ENCODE measurements at regions not wholly inside any gene's neighbourhood (a gene's known extent, or its start where the extent isn't known, plus 50 kb on each side); places are given as distances from the start of the nearest gene placed in this dataset.

DNA sequence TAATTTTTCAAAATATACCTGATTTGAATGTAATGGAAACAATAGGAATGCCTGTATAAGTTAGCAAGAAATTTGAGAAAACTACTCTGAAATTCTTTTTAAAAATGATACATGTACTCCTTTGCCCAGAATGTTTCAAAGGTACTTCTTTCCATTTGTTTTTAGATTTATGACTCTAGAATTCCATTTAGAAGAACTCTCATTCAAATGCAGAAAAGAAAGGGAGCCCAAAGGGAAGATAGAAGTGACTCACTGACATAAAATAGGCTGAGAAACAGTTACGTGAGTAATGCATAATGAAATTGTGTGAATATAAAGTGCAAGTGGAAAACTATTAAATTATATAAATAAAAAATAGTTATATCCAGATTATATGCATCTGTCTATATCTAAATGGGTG is 926.3 kb downstream of the TAF11L14 start:
- no peak overlapping the region for H3K4me3 ChIP-seq (ENCODE audit: low read depth, low read length)
- TF ChIP-seq ZNF341 (tag by site-specific recombination; IDR thresholded peaks at IDR 0.05; ENCODE audit: low read depth) (no peak), BCL11B (tag by site-specific recombination; IDR thresholded peaks at IDR 0.05; ENCODE audit: low read depth) (no peak), ZNF560 (tag by site-specific recombination; IDR thresholded peaks at IDR 0.05; ENCODE audit: borderline replicate concordance) (no peak), ZNF169 (tag by site-specific recombination; IDR thresholded peaks at IDR 0.05) (no peak), ZNF529 (tag by site-specific recombination; IDR thresholded peaks at IDR 0.05; ENCODE audit: insufficient replicate concordance) (no peak), ZNF610 (tag by site-specific recombination; IDR thresholded peaks at IDR 0.05; ENCODE audit: borderline replicate concordance) (no peak), ZNF600 (tag by site-specific recombination; IDR thresholded peaks at IDR 0.05) (no peak), ZNF623 (tag by site-specific recombination; IDR thresholded peaks at IDR 0.05) (no peak), SETDB1 (IDR thresholded peaks at IDR 0.05; ENCODE audit: insufficient read length, low read length) (no peak), ZNF140 (tag by site-specific recombination; IDR thresholded peaks at IDR 0.05) (no peak), ZNF274 (IDR thresholded peaks at IDR 0.05; ENCODE audit: low read length) (no peak), ZNF274 (tag by site-specific recombination; IDR thresholded peaks at IDR 0.05; ENCODE audit: borderline replicate concordance) (no peak), ZNF121 (tag by site-specific recombination; IDR thresholded peaks at IDR 0.05) (no peak), ZNF677 (tag by site-specific recombination; IDR thresholded peaks at IDR 0.05) (no peak), ZNF843 (tag by site-specific recombination; IDR thresholded peaks at IDR 0.05) (no peak), ZNF350 (tag by site-specific recombination; IDR thresholded peaks at IDR 0.05) (no peak)
- TF ChIP-seq, protein P1, sequence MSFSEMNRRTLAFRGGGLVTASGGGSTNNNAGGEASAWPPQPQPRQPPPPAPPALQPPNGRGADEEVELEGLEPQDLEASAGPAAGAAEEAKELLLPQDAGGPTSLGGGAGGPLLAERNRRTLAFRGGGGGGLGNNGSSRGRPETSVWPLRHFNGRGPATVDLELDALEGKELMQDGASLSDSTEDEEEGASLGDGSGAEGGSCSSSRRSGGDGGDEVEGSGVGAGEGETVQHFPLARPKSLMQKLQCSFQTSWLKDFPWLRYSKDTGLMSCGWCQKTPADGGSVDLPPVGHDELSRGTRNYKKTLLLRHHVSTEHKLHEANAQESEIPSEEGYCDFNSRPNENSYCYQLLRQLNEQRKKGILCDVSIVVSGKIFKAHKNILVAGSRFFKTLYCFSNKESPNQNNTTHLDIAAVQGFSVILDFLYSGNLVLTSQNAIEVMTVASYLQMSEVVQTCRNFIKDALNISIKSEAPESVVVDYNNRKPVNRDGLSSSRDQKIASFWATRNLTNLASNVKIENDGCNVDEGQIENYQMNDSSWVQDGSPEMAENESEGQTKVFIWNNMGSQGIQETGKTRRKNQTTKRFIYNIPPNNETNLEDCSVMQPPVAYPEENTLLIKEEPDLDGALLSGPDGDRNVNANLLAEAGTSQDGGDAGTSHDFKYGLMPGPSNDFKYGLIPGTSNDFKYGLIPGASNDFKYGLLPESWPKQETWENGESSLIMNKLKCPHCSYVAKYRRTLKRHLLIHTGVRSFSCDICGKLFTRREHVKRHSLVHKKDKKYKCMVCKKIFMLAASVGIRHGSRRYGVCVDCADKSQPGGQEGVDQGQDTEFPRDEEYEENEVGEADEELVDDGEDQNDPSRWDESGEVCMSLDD (tag by site-specific recombination; IDR thresholded peaks at IDR 0.05), result no peak
- TF ChIP-seq, protein P2, sequence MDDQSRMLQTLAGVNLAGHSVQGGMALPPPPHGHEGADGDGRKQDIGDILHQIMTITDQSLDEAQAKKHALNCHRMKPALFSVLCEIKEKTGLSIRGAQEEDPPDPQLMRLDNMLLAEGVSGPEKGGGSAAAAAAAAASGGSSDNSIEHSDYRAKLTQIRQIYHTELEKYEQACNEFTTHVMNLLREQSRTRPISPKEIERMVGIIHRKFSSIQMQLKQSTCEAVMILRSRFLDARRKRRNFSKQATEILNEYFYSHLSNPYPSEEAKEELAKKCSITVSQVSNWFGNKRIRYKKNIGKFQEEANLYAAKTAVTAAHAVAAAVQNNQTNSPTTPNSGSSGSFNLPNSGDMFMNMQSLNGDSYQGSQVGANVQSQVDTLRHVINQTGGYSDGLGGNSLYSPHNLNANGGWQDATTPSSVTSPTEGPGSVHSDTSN (CRISPR knock-in tag; IDR thresholded peaks at IDR 0.05), result no peak
- CTCF ChIA-PET, result no interaction called here
- POLR2A ChIA-PET, result no interaction called here
- H3K36me3 ChIP-seq (ENCODE audit: control insufficient read depth in 2 of 2, insufficient read depth in 1 of 2, low read length in 2 of 2), result no peaks in the 10 kb centered on the region
- no peak overlapping the region for H3K27ac ChIP-seq (ENCODE audit: extremely low read depth, low read depth, low read length)
- H3K4me1 ChIP-seq (ENCODE audit: control insufficient read depth, insufficient read depth, low read length), result no peaks in the 10 kb centered on the region
- H3K9me3 ChIP-seq (ENCODE audit: control insufficient read depth, insufficient read depth, low read depth, low read length), result no peaks in the 10 kb centered on the region

DNA sequence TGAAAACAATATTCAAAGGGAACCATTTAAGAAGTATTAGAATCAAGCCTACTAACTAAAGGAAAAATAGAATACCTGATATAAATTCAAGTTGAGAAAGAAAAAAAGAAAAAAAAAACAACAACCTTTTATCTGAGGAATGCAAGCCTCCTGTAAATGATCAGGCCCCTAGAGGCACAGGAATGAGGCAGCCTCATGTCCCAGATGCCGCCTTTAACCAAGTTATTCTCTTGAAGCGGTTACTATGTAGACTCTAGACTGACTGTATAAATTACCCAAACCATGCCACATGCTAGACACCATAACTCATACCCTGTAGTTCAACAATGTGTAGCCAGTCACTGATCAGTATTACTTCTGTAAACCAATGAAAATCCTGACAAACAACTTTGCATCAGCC is 929.6 kb downstream of the TAF11L14 start:
- no peaks in the 10 kb centered on the region for H3K9me3 ChIP-seq (ENCODE audit: control insufficient read depth, insufficient read depth, low read depth, low read length)
- H3K27ac ChIP-seq (ENCODE audit: extremely low read depth, low read depth, low read length), result no peak overlapping the region
- H3K4me3 ChIP-seq (ENCODE audit: low read depth, low read length), result no peak overlapping the region
- CTCF ChIA-PET, result no interaction called here
- no peaks in the 10 kb centered on the region for H3K4me1 ChIP-seq (ENCODE audit: control insufficient read depth, insufficient read depth, low read length)
- no peaks in the 10 kb centered on the region for H3K36me3 ChIP-seq (ENCODE audit: control insufficient read depth in 2 of 2, insufficient read depth in 1 of 2, low read length in 2 of 2)
- POLR2A ChIA-PET, result no interaction called here
- no peak for TF ChIP-seq ZNF791 (tag by site-specific recombination; IDR thresholded peaks at IDR 0.05)
- TF ChIP-seq, protein P3, sequence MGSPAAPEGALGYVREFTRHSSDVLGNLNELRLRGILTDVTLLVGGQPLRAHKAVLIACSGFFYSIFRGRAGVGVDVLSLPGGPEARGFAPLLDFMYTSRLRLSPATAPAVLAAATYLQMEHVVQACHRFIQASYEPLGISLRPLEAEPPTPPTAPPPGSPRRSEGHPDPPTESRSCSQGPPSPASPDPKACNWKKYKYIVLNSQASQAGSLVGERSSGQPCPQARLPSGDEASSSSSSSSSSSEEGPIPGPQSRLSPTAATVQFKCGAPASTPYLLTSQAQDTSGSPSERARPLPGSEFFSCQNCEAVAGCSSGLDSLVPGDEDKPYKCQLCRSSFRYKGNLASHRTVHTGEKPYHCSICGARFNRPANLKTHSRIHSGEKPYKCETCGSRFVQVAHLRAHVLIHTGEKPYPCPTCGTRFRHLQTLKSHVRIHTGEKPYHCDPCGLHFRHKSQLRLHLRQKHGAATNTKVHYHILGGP (tag by site-specific recombination; IDR thresholded peaks at IDR 0.05), result no peak
- TF ChIP-seq KLF9 (tag by site-specific recombination; IDR thresholded peaks at IDR 0.05; ENCODE audit: low read depth), result no peak
- TF ChIP-seq ZNF366 (tag by site-specific recombination; conservative IDR thresholded peaks at IDR 0.05), result no peak
- no peak for TF ChIP-seq TRIM28 (IDR thresholded peaks at IDR 0.05; ENCODE audit: borderline replicate concordance, low read length)
- TF ChIP-seq PRDM1 (tag by site-specific recombination; IDR thresholded peaks at IDR 0.05), result no peak
- TF ChIP-seq, protein P4, sequence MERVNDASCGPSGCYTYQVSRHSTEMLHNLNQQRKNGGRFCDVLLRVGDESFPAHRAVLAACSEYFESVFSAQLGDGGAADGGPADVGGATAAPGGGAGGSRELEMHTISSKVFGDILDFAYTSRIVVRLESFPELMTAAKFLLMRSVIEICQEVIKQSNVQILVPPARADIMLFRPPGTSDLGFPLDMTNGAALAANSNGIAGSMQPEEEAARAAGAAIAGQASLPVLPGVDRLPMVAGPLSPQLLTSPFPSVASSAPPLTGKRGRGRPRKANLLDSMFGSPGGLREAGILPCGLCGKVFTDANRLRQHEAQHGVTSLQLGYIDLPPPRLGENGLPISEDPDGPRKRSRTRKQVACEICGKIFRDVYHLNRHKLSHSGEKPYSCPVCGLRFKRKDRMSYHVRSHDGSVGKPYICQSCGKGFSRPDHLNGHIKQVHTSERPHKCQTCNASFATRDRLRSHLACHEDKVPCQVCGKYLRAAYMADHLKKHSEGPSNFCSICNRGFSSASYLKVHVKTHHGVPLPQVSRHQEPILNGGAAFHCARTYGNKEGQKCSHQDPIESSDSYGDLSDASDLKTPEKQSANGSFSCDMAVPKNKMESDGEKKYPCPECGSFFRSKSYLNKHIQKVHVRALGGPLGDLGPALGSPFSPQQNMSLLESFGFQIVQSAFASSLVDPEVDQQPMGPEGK (tag by site-specific recombination; IDR thresholded peaks at IDR 0.05), result no peak

All from HEK293 (cell line).